Right lobe of liver (tissue), 6 donors: ENCODE measurements at regions not wholly inside any gene's neighbourhood (a gene's known extent, or its start where the extent isn't known, plus 50 kb on each side); places are given as distances from the start of the nearest gene placed in this dataset.
"Not testable (repeated sequence)": the region's sequence is repeated elsewhere in the genome, so short reads cannot be mapped to it uniquely, and the experiment has no call there.

Source experiments
- ATAC-seq, 4 donors: fragments of 200-7000 bp; cut with Tn5 transposase; one replicate each; pipeline ENCODE4 v1.9.1; 2020; ENCODE audit warnings: mild to moderate bottlenecking in 4 of 4, moderate library complexity in 4 of 4
- DNase-seq, 3 donors: peaks; one replicate each; pipeline ENCODE4 v3.0.0-alpha.2; 2020
- H3K27ac ChIP-seq, 3 donors: fragments of 200-600 bp; one replicate each; pipeline ENCODE4 v1.8.0; 2022
- H3K27me3 ChIP-seq, 2 donors: fragments of 200-600 bp; one replicate each; pipeline ENCODE4 v1.8.0; 2022
- H3K36me3 ChIP-seq, 4 donors: fragments of 200-600 bp; sonication (generic) in 1 of 4; one replicate each; pipeline versions ENCODE4 v1.5.1 to v1.8.0; 2017 to 2022; ENCODE audit warnings: control low read depth in 1 of 4
- H3K4me1 ChIP-seq, 4 donors: fragments of 200-600 bp; sonication (generic) in 1 of 4; one replicate each; pipeline versions ENCODE4 v1.5.1 to v1.8.0; 2017 to 2022; ENCODE audit warnings: control low read depth in 1 of 4
- H3K4me3 ChIP-seq, 3 donors: fragments of 200-600 bp; one replicate each; pipeline ENCODE4 v1.8.0; 2022
- H3K9me3 ChIP-seq, 4 donors: fragments of 200-600 bp; sonication (generic) in 1 of 4; one replicate each; pipeline versions ENCODE4 v1.5.1 to v1.8.0; 2017 to 2022; ENCODE audit warnings: control low read depth in 1 of 4
- CTCF ChIP-seq, 4 donors: fragments of 200-600 bp in 3 of 4; fragments of 450-650 bp in 1 of 4; IDR thresholded peaks; one replicate each; pipeline versions ENCODE4 v1.5.1 to v1.8.0; 2016 to 2022; ENCODE audit warnings: antibody characterized with exemption in 4 of 4, mild to moderate bottlenecking in 2 of 4
- POLR2A ChIP-seq: fragments of 450-650 bp; IDR thresholded peaks from one replicate; pipeline ENCODE4 v1.6.1; 2017; ENCODE audit warnings: antibody characterized with exemption, mild to moderate bottlenecking
- WGBS: methylation state at CpG from one replicate; pipeline ENCODE4 v1.1.6; 2018; ENCODE audit warnings: low coverage, low lambda C conversion rate; ENCODE audit not compliant: insufficient coverage; ENCODE audit errors: missing lambda C conversion rate; 5-methylcytosine and 5-hydroxymethylcytosine counted together
- intact Hi-C, 2 donors: fragments of 100-400 bp; cut with DNase I; formaldehyde crosslinking; loops; one replicate each; pipeline versions ENCODE4 v1.11.2 to v1.14.1; 2022
- donor health status: DM: no; HTN: yes; CAD: no.
- donor health status: DM: no; HTN: no; CAD: no.
- donor health status: DM: no; HTN: no; CAD: no.
- donor health status: DM: no; HTN: yes; CAD: no.
- donor health status: DM: no; HTN: yes; CAD: no.

GRCh38 chr7:76202-76601, 116.2 kb upstream of the FAM20C start:
- H3K36me3 ChIP-seq, ATAC-seq, intact Hi-C loops: not testable (repeated sequence)

GRCh38 chr7:76829-77395, 115.5 kb upstream of the FAM20C start:
- H3K9me3 ChIP-seq, H3K36me3 ChIP-seq, H3K4me3 ChIP-seq, DNase-seq, ATAC-seq, H3K27me3 ChIP-seq, H3K27ac ChIP-seq, H3K4me1 ChIP-seq, intact Hi-C loops: not testable (repeated sequence)
- 38% methylated on average over 7 of the region's 11 CpGs for WGBS

More at GRCh38 chr7:76202-76601, 116.2 kb upstream of the FAM20C start:
- not testable (repeated sequence) for H3K4me3 ChIP-seq, H3K4me1 ChIP-seq, H3K27me3 ChIP-seq, H3K9me3 ChIP-seq, H3K27ac ChIP-seq, DNase-seq
- WGBS: no CpG with 5 or more reads among the region's 11 CpGs

- H3K27me3 ChIP-seq, intact Hi-C loops, H3K36me3 ChIP-seq, H3K27ac ChIP-seq, H3K4me3 ChIP-seq, H3K4me1 ChIP-seq, DNase-seq, H3K9me3 ChIP-seq, ATAC-seq: not testable (repeated sequence)
- no CpG with 5 or more reads among the region's 7 CpGs for WGBS
Observed at GRCh38 chr7:78862-79261, 113.5 kb upstream of the FAM20C start.

- peak in 1 of 3 donors; percentile 39 for DNase-seq
- intact Hi-C loops, H3K4me3 ChIP-seq, H3K9me3 ChIP-seq, H3K27me3 ChIP-seq, H3K27ac ChIP-seq, H3K4me1 ChIP-seq, H3K36me3 ChIP-seq: not testable (repeated sequence)
- 73% methylated on average over 8 of the region's 15 CpGs for WGBS
- ATAC-seq: peak in 3 of 4 donors; percentile 42 to 59 (median 48)
Observed at GRCh38 chr7:79400-80055, 112.8 kb upstream of the FAM20C start.

- Histone ChIP-seq H3K4me1 (no peaks in the 10 kb centered on the region), H3K9me3 (no peaks in the 10 kb centered on the region), H3K27me3 (no peaks in the 10 kb centered on the region), H3K4me3 (no peak overlapping the region), H3K27ac (no peak overlapping the region), H3K36me3 (no peaks in the 10 kb centered on the region)
- 67% methylated on average over 1 of the region's 28 CpGs for WGBS
- peak in 1 of 3 donors; percentile 45 for DNase-seq
- TF ChIP-seq POLR2A: no peak
- no peak for TF ChIP-seq CTCF (IDR thresholded peaks at IDR 0.05)
- ATAC-seq: no peak
- intact Hi-C loops: no loop called here
Observed at GRCh38 chr7:80259-81067, 111.9 kb upstream of the FAM20C start.

GRCh38 chr7:81068-81925, 111.1 kb upstream of the FAM20C start:
- no peak for ATAC-seq
- DNase-seq: peak in 1 of 3 donors; percentile 31
- no peaks in the 10 kb centered on the region for H3K36me3 ChIP-seq
- H3K4me3 ChIP-seq: no peak overlapping the region
- WGBS: 73% methylated on average over 14 of the region's 23 CpGs
- no peaks in the 10 kb centered on the region for H3K9me3 ChIP-seq
- intact Hi-C loops: no loop called here
- H3K27me3 ChIP-seq: no peaks in the 10 kb centered on the region
- no peak overlapping the region for H3K27ac ChIP-seq
- TF ChIP-seq CTCF (IDR thresholded peaks at IDR 0.05): no peak
- TF ChIP-seq POLR2A: no peak
- no peaks in the 10 kb centered on the region for H3K4me1 ChIP-seq
